H1 (cell line): ENCODE measurements at regions not wholly inside any gene's neighbourhood (a gene's known extent, or its start where the extent isn't known, plus 50 kb on each side); places are given as distances from the start of the nearest gene placed in this dataset.
"Not testable (repeated sequence)": the region's sequence is repeated elsewhere in the genome, so short reads cannot be mapped to it uniquely, and the experiment has no call there.

Experiments used
- CTCF ChIA-PET: fragments of 300-600 bp; sonication (Branson Sonifier 250); formaldehyde crosslinking; loops from one replicate; lab custom pipeline; 2021; ENCODE audit not compliant: partially characterized antibody; lab: Charles Lee
- POLR2A ChIA-PET: fragments of 300-600 bp; sonication (Branson Sonifier 250); formaldehyde crosslinking; loops from one replicate; lab custom pipeline; 2021; ENCODE audit warnings: inconsistent platforms; ENCODE audit not compliant: partially characterized antibody; lab: Charles Lee
- DNase-seq, 2 experiments: peaks; one replicate each; pipeline versions ENCODE4 v3.0.0 to v3.0.0-alpha.2; 2010 to 2022; ENCODE audit warnings: low spot score in 2 of 2, low read depth in 1 of 2, mixed read lengths in 1 of 2
- FAIRE-seq: peaks from 2 replicates; lab custom pipeline; 2011; peaks lifted over from hg19 to GRCh38; lab: Jason Lieb, UNC
- H2AFZ ChIP-seq: 2 replicates; pipeline ENCODE4 v1.8.1; 2012; ENCODE audit warnings: low read length, inconsistent platforms
- H2AK5ac ChIP-seq: 2 replicates; pipeline ENCODE4 v1.6.1; 2013; ENCODE audit warnings: low read depth, low read length
- H2BK120ac ChIP-seq: replicated peaks from 2 replicates; pipeline ENCODE3; 2013; ENCODE audit warnings: low read depth, low read length, inconsistent platforms
- H2BK12ac ChIP-seq: 2 replicates; pipeline ENCODE4 v1.6.1; 2013; ENCODE audit warnings: low read depth, low read length
- H2BK15ac ChIP-seq: 2 replicates; pipeline ENCODE4 v1.6.1; 2013; ENCODE audit warnings: low read length
- H2BK20ac ChIP-seq: 2 replicates; pipeline ENCODE4 v1.6.1; 2013; ENCODE audit warnings: low read length
- H2BK5ac ChIP-seq: 2 replicates; pipeline ENCODE4 v1.6.1; 2013; ENCODE audit warnings: low read depth, low read length
- H3K14ac ChIP-seq: 2 replicates; pipeline ENCODE4 v1.6.1; 2013; ENCODE audit warnings: inconsistent platforms; ENCODE audit not compliant: insufficient read length
- H3K18ac ChIP-seq: 2 replicates; pipeline ENCODE4 v1.6.1; 2013; ENCODE audit warnings: low read length; ENCODE audit errors: extremely low read depth
- H3K23ac ChIP-seq: 2 replicates; pipeline ENCODE4 v1.6.1; 2013; ENCODE audit warnings: inconsistent platforms; ENCODE audit not compliant: insufficient read length
- H3K23me2 ChIP-seq: 2 replicates; pipeline ENCODE4 v1.6.1; 2013; ENCODE audit warnings: low read depth, low read length
- H3K27ac ChIP-seq: 2 replicates; pipeline ENCODE4 v1.6.1; 2011; ENCODE audit warnings: low read depth, low read length, inconsistent platforms
- H3K27me3 ChIP-seq, 4 experiments: replicated peaks in 1 of 4; 1 replicate in 1 of 4; 2 replicates in 3 of 4; pipeline versions ENCODE4 v1.6.1 to v1.8.1; 2011 to 2013; ENCODE audit warnings: low read length in 3 of 4, mild to moderate bottlenecking in 3 of 4, inconsistent platforms in 2 of 4, mixed read lengths in 2 of 4, moderate library complexity in 1 of 4; ENCODE audit not compliant: control insufficient read depth in 3 of 4, insufficient read depth in 3 of 4; ENCODE audit errors: extremely low read depth in 1 of 4
- H3K36me3 ChIP-seq, 4 experiments: 2 replicates each; pipeline versions ENCODE4 v1.6.1 to v1.8.1; 2011 to 2013; ENCODE audit warnings: mild to moderate bottlenecking in 4 of 4, low read length in 3 of 4, moderate library complexity in 2 of 4, control low read depth in 1 of 4, inconsistent platforms in 1 of 4; ENCODE audit not compliant: insufficient read depth in 4 of 4, control insufficient read depth in 2 of 4
- H3K4ac ChIP-seq: replicated peaks from 2 replicates; pipeline ENCODE3; 2013; ENCODE audit warnings: low read length, low read depth, mixed read lengths, inconsistent platforms; ENCODE audit not compliant: insufficient read length
- H3K4me1 ChIP-seq, 4 experiments: replicated peaks in 1 of 4; 1 replicate in 1 of 4; 2 replicates in 3 of 4; pipeline versions ENCODE4 v1.6.1 to v1.8.1; 2011 to 2013; ENCODE audit warnings: low read length in 3 of 4, inconsistent platforms in 2 of 4, mixed read lengths in 1 of 4; ENCODE audit not compliant: insufficient read depth in 4 of 4, control insufficient read depth in 3 of 4
- H3K4me2 ChIP-seq, 2 experiments: 2 replicates each; pipeline versions ENCODE4 v1.6.1 to v1.8.1; 2011 to 2013; ENCODE audit warnings: low read depth in 2 of 2, low read length in 2 of 2, control low read depth in 1 of 2, inconsistent platforms in 1 of 2, mild to moderate bottlenecking in 1 of 2; ENCODE audit not compliant: insufficient read depth in 1 of 2
- H3K4me3 ChIP-seq, 4 experiments: fragments of 200-600, 300-600 bp in 1 of 4; sonication (generic), shearing (Covaris generic), sonication (Bioruptor Twin) in 1 of 4; 2 replicates each; pipeline versions ENCODE4 v1.5.1 to v1.8.1; 2011 to 2016; ENCODE audit warnings: low read length in 4 of 4, low read depth in 3 of 4, control low read depth in 2 of 4, inconsistent platforms in 2 of 4, mild to moderate bottlenecking in 2 of 4, mixed read lengths in 1 of 4, moderate library complexity in 1 of 4; ENCODE audit not compliant: insufficient read depth in 2 of 4; ENCODE audit errors: extremely low read depth in 1 of 4
- H3K56ac ChIP-seq: replicated peaks from 2 replicates; pipeline ENCODE3; 2013; ENCODE audit warnings: low read depth, mild to moderate bottlenecking, mixed read lengths, low read length, inconsistent platforms; ENCODE audit not compliant: insufficient read length
- H3K79me1 ChIP-seq: 2 replicates; pipeline ENCODE4 v1.6.1; 2013; ENCODE audit warnings: low read depth, low read length, control low read depth
- H3K79me2 ChIP-seq, 2 experiments: 2 replicates each; pipeline versions ENCODE4 v1.6.1 to v1.8.1; 2012 to 2013; ENCODE audit warnings: low read length in 2 of 2, mild to moderate bottlenecking in 2 of 2, inconsistent platforms in 1 of 2; ENCODE audit not compliant: insufficient read depth in 2 of 2, control insufficient read depth in 1 of 2
- H3K9ac ChIP-seq, 4 experiments: replicated peaks in 1 of 4; 1 replicate in 1 of 4; 2 replicates in 3 of 4; pipeline versions ENCODE4 v1.6.1 to v1.8.1; 2011 to 2013; ENCODE audit warnings: low read depth in 3 of 4, low read length in 3 of 4, control low read depth in 2 of 4, mild to moderate bottlenecking in 2 of 4, moderate library complexity in 2 of 4, inconsistent platforms in 1 of 4; ENCODE audit errors: extremely low read depth in 1 of 4
- H3K9me3 ChIP-seq, 2 experiments: 2 replicates each; pipeline versions ENCODE4 v1.6.1 to v1.8.1; 2012 to 2013; ENCODE audit warnings: mild to moderate bottlenecking in 2 of 2, moderate library complexity in 2 of 2, control low read depth in 1 of 2, inconsistent platforms in 1 of 2, low read depth in 1 of 2, low read length in 1 of 2, mixed read lengths in 1 of 2; ENCODE audit not compliant: insufficient read depth in 2 of 2
- H4K20me1 ChIP-seq, 2 experiments: replicated peaks in 1 of 2; 2 replicates each; pipeline versions ENCODE3 to v1.8.1; 2011 to 2013; ENCODE audit warnings: inconsistent platforms in 2 of 2, low read length in 2 of 2, mild to moderate bottlenecking in 1 of 2; ENCODE audit not compliant: insufficient read depth in 2 of 2, control insufficient read depth in 1 of 2
- H4K5ac ChIP-seq: 2 replicates; pipeline ENCODE4 v1.6.1; 2013; ENCODE audit warnings: low read length, low read depth, mixed read lengths, inconsistent platforms; ENCODE audit not compliant: insufficient read length
- H4K8ac ChIP-seq: 2 replicates; pipeline ENCODE4 v1.8.0; 2013; ENCODE audit warnings: mild to moderate bottlenecking, moderate library complexity, low read length, inconsistent platforms; ENCODE audit not compliant: insufficient read depth; ENCODE audit errors: extremely low read depth
- H4K91ac ChIP-seq: replicated peaks from 2 replicates; pipeline ENCODE3; 2013; ENCODE audit warnings: low read length, mixed read lengths, inconsistent platforms; ENCODE audit not compliant: insufficient read length
- WGBS, 2 experiments: shearing (Covaris generic) in 1 of 2; methylation state at CpG; one replicate each; pipeline versions ENCODE4 v1.1.6 to v1.1.7; 2013 to 2015; ENCODE audit warnings: low lambda C conversion rate in 2 of 2, mixed read lengths in 2 of 2, inconsistent platforms in 1 of 2, low coverage in 1 of 2, missing lambda C conversion rate in 1 of 2; ENCODE audit not compliant: insufficient replicate concordance in 2 of 2, insufficient coverage in 1 of 2, insufficient read length in 1 of 2; ENCODE audit errors: extremely low coverage in 1 of 2, missing lambda C conversion rate in 1 of 2; 5-methylcytosine and 5-hydroxymethylcytosine counted together

DNA sequence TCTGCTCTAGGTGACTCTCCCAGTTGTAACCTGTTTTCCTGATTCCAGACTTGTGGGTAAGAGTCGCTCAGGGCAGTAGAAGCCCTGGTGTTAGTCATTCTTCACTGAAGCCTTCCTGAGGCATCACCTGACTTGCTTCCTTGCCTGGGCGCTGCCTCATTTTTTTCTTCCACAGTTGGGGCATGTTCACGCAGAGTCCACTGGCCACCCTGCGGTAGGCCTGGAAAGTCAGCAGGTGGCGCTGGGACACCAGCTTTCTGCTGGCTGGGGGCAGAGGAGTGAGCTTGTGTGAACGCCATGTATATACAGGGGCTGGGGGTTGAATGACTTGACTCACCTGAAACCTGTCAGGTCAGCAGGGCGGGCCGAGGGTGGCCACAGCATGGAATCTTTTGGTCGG, 189.3 kb upstream of the TP53TG3 start:
- H2AFZ ChIP-seq, H3K9ac ChIP-seq, H3K4me2 ChIP-seq, H3K27ac ChIP-seq, H3K23me2 ChIP-seq, H3K23ac ChIP-seq, H3K4me3 ChIP-seq, H3K14ac ChIP-seq, FAIRE-seq, DNase-seq, H3K79me1 ChIP-seq, H2BK12ac ChIP-seq, CTCF ChIA-PET, H3K4ac ChIP-seq, H4K91ac ChIP-seq, H2BK20ac ChIP-seq, H3K4me1 ChIP-seq, H3K56ac ChIP-seq, POLR2A ChIA-PET, H3K9me3 ChIP-seq, H2BK120ac ChIP-seq, H3K36me3 ChIP-seq, H4K20me1 ChIP-seq, H2AK5ac ChIP-seq, H3K18ac ChIP-seq, H3K27me3 ChIP-seq, H4K8ac ChIP-seq, H4K5ac ChIP-seq, H2BK15ac ChIP-seq, H2BK5ac ChIP-seq, H3K79me2 ChIP-seq: not testable (repeated sequence)
- no CpG with 5 or more reads among the region's 9 CpGs for WGBS, 2 experiments

DNA sequence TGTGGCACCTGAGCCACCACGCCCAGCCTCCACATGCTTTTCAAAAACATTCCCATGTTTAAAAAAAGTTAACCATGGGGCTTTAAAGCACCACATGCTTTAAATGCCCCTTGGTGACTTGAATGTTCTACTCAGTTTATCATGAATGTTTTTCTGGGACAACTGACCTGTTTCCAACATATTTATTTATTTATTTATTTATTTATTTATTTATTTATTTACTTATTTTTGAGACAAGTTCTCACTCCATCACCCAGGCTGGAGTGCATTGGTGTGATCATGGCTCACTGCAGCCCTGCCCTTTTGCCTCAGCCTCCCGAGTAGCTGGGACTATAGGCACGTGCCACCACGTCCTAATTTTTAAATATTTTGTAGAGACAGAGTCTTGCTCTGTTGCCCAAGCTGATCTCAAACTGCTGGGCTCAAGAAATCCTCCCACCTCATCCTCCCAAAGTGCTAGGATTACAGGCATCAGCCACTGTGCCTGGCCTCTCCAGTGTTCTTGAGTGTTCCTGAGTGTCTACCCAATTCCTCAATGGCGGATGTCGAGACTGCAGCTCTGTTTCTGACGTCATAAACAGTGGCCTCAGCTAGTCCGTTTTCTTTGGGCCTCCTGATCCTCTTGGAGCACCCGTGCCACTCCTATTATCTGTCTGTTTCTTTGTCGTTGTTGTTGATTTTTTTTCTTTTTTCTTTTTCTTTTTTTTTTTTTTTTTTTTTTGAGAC, 185.7 kb upstream of the TP53TG3 start:
- DNase-seq, H3K9me3 ChIP-seq, H2BK120ac ChIP-seq, H3K9ac ChIP-seq, H3K4me3 ChIP-seq, H3K36me3 ChIP-seq, H4K8ac ChIP-seq, H3K79me1 ChIP-seq, H3K27me3 ChIP-seq, H2AFZ ChIP-seq, H2BK15ac ChIP-seq, H3K4ac ChIP-seq, H4K5ac ChIP-seq, H3K14ac ChIP-seq, H3K18ac ChIP-seq, H2BK5ac ChIP-seq, H3K23me2 ChIP-seq, H3K56ac ChIP-seq, H2BK20ac ChIP-seq, H3K4me2 ChIP-seq, H3K27ac ChIP-seq, POLR2A ChIA-PET, H4K91ac ChIP-seq, CTCF ChIA-PET, H4K20me1 ChIP-seq, H3K4me1 ChIP-seq, H2AK5ac ChIP-seq, H3K23ac ChIP-seq, H3K79me2 ChIP-seq, H2BK12ac ChIP-seq, FAIRE-seq: not testable (repeated sequence)
- 87% methylated on average over 5 of the region's 10 CpGs; no CpG with 5 or more reads in 1 of the 2 experiments for WGBS, 2 experiments
